SHP77 (cell line): ENCODE measurements at regions not wholly inside any gene's neighbourhood (a gene's known extent, or its start where the extent isn't known, plus 50 kb on each side); places are given as distances from the start of the nearest gene placed in this dataset.
"Not testable (repeated sequence)": the region's sequence is repeated elsewhere in the genome, so short reads cannot be mapped to it uniquely, and the experiment has no call there.

Experiments used
- DNase-seq, 2 experiments: peaks; one replicate each; lab custom pipeline; 2025; lab: John Stamatoyannopoulos, UW

DNA sequence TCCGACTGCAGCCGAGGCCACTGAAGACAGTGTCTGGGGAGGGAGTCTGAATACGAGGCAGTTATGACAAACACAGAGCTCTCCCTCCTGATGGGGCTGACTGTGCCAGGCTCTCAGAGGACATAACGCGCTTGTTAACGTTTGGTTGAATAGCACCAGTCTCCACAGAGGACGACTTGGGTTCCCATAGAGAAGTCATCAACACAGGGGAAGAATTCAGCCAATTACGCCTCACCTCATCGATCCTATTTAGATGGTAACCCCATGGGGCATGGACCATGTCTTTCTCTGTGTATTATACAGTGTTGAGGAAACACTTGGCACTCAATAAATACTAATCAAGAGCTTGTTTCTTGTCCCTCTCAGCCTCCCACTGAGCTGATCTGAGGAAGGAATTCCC lies 642.6 kb upstream of the LCORL start:
- DNase-seq, result no peak

DNA sequence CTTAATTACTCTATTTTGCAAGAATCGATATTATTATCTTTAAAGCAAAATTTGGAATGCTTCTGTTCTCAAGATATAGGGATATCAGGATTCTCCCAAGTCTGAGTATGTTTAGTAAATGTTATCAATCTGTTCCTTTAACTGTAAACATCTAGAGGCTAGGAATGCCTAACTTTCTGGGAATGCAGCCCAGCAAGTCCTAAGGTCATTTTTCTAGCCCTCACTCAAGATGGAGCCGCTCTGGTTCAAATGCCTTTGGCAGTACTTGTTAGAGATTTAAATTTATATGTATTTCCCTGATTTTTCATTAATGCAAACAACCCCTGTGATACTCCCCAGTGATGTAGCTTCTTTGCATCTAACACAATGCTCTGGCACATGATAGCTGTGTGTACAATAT lies 623.8 kb upstream of the LCORL start:
- no peak for DNase-seq

DNA sequence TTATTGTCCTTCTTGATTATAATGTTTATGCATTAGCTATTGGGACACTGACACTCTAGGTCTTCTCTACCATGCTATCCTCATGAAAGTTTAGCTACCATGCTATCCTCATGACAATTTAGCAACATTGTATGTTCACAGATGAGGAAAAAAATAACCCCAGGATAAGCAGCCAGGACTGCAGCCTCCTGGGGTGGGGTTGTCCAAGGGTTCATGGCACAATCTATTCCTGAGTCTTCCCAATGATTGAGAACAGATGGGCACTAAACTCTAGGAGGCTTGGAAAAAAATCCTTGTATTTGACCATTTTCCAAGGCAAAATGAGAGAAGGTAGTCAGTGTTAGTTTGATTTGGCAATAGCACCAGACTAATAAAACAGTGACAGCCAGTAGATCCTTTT lies 619.8 kb upstream of the LCORL start:
- DNase-seq, result no peak

DNA sequence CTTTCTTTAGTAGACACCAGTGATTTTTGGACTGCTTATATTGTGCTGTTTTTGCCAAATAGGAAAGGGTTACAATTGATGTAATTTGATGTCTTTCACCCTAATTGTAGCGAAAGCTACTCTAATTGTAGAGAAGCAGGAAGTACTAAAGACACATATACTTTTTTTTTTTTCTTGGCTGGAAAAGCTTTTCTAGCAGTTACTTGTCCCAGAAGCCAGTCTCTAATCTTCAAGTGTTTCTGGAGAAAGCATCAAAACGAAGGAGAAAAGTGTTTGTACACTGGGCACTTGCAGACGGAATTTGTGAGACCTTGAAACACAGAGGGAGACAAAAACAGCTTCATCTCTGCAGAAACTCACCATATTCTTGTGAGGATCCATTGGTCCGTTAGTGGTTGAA lies 616.5 kb upstream of the LCORL start:
- DNase-seq, result no peak

DNA sequence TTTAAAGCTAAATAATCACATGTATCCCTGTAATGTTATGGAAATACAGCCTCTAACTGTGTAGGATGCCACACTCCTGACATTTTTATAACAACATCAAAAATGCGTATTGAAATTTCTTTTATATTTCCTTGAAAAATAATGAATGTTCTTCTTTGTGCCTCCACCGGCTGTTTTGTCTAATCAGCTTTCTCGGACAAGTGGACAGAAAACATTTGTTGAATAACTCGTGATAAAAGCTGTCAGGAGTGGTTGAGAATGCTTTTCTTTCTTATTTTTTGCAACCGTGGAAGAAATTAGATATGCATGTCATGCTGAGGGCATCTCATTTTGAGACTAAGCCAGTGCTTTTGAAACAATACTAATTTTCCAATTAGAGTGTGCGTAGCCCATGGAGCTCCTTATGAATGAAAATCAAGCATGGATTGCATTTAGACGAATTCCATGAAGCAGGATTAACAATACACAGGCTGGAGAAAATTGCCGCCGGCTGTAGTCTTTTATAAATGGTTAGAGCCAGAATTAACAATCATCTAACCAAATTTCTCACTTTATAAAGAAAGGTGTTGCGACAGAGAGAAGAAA lies 614.5 kb upstream of the LCORL start:
- no peak for DNase-seq

DNA sequence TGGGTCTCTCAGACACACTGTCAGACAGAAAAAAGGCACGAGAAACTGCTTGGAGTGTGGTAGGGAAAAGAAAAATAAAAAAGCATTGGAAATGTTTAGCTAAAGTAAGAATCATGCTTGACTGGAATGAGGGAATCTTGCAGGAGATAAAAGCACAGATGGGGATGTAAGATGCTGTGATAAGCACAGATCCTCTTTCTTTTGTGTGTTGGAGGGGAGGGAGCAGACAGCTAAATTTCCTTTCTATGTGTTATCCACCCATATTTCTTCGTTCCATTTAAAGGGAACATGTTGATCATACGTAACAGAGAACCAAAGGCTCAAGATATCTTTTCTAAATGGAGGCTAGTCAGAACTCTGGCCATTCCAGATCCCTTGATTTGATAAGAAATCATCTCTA lies 614.0 kb upstream of the LCORL start:
- DNase-seq, result no peak

DNA sequence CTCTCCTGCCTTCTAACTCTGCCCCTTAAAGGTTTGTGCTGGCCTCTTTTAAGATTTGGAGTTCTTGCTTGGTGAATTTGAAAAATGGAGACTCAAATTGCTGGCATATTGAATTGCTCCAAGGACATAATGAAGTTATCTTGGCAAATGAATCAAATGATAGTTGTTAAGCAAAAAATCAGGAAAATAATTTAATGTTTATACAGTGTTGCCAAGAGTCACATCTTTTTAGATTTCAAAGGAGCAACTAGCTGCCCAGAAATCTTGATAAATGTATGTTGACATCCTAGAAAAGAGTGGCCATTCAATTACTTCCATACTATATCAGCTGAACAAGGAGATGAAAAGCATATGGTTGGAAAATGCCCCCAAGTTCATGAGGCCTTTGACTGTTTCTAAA lies 610.0 kb upstream of the LCORL start:
- no peak for DNase-seq

DNA sequence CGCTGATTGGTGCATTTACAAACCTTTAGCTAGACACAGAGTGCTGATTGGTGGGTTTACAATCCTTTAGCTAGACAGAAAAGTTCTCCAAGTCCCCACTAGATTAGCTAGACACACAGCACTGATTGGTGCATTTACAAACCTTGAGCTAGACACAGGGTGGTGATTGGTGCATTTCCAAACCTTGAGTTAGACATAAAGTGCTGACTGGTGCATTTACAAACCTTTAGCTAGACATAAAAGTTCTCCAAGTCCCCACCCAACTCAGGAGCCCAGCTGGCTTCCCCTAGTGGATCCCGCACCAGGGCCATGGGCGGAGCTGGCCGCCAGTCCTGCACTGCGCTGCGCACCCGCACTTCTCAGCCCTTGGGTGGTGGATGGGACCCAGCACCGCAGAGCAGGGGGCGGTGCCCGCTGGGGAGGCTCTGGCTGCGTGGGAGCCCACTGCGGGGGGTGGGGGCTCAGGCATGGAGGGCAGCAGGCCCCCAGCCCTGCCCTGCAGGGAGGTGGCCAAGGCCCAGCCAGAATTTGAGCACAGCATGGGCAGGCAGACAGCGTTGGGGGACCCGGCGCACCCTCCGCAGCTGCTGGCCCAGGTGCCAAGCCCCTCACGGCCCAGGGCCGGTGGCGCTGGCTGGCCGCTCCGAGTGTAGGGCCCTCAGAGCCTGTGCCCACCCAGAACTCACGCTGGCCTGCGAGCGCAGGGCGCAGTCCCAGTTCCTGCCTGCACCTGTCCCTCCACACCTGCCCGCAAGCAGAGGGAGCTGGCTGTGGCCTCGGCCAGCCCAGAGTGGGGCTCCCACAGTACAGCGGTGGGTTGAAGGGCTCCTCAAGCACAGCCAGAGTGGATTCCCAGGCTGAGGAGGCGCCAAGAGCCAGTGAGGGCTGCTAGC lies 608.9 kb upstream of the LCORL start:
- no peak for DNase-seq

DNA sequence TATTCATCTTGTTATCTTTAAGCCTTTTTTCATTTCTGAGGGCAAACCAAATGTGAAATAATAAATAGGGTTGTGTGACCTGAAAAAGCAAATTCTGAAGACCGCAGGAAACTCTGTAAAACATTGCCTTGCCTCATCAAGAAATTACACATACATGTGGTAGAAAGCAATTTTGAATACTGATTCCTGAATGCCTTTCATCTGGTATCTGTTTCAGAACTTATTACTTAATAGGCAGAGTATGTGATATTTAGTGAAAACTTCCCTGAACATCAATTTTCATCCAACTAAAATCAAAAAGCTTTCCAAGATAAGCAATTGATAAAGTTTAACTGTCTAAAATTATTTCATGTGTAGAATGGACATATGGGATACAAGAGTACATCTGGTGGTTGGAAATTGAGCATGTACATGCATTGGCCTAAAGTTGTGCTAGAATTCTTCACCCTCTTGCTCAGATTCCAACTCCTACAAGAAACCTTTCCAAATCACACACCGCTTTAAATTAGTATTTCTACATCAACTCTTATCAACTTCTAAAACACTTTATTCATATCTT lies 606.0 kb upstream of the LCORL start:
- DNase-seq, result no peak

DNA sequence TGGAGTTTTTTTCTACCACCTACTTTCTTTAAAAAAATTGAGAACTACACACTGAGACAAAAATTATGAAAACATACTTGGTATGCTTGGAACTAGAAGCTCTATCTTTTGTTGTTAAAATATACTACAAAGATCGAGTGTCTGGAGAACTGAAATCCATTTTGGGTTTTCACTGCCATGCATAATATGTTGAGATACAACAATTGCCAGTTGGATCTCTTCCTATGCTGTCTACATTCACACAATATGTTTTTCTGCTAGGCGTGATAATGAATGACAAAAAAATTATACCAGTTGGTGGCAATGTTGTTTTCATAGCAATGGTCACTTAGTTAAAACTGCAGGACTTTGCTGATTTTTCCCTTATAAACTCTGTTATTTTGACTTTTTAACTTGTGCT lies 605.4 kb upstream of the LCORL start:
- no peak for DNase-seq

DNA sequence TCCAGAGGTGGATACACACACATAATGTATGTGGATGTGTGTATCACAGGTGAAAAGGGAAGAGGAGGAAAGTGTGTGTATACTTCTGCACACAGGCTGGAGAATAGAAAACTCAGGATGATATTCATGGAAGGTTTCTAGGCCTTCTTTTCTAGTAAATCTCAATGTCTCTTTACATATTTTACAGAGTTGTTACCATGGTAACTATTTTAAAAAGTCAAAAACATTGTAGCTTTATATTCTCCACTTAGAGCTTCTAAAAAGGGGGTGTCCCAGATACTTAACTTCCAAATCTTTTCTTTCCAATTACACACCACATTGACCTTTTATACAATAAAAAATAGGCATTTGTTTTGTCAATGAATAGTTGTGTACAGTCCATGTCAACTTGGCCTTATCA lies 604.8 kb upstream of the LCORL start:
- DNase-seq, result no peak

DNA sequence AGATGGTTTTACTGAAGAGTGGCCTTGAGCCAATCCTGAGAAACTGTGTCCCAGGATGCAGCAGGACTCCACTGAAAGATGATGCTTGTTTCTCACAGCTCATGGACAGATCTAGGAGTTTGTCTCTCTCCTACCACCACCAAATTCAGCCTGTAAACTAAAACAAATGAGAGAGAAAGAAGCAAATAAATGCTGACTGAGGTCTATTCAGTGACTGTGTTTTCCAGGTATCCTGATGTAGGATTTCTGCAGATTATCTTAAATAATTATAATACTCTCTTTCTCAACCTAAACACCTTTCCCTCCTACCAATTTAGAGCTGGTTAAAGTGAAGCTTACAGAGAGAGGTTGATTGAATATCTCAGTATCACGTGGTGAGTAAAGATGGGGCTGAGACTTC lies 599.6 kb upstream of the LCORL start:
- no peak for DNase-seq

DNA sequence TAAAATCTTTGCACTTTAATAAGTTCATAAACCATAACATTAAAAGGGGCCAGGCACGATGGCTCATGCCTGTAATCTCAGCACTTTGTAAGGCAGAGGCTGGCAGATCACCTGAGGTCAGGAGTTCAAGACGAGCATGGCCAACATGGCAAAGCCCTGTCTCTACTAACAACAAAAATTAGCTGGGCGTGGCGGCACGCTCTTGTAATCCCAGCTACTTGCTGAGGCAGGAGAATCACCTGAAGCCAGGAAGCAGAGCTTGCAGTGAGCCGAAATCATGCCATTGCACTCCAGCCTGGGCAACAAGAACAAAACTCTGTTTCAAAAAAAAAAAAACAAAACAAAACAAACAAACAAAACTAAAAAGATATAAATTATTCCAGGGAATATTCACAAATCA lies 595.2 kb upstream of the LCORL start:
- DNase-seq, result no peak

DNA sequence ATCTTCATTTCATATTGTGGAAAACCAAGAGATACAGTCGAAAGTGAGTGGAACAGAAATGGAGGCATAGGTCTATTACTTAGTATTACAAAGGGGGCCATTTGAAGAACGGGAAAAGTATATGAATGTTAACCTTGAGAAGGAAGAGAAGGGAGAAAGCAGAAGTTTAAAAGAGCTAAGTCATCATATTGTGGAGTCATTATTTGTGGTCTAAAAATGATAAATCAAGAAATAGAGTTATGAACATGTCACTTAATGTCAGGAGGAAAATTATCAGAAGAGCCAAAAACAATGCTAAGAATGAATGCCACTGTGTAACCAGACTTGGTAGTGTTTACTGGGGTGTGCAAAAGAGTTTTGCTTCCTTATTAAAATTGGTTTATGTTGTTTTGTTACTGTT lies 589.5 kb upstream of the LCORL start:
- DNase-seq, result no peak

DNA sequence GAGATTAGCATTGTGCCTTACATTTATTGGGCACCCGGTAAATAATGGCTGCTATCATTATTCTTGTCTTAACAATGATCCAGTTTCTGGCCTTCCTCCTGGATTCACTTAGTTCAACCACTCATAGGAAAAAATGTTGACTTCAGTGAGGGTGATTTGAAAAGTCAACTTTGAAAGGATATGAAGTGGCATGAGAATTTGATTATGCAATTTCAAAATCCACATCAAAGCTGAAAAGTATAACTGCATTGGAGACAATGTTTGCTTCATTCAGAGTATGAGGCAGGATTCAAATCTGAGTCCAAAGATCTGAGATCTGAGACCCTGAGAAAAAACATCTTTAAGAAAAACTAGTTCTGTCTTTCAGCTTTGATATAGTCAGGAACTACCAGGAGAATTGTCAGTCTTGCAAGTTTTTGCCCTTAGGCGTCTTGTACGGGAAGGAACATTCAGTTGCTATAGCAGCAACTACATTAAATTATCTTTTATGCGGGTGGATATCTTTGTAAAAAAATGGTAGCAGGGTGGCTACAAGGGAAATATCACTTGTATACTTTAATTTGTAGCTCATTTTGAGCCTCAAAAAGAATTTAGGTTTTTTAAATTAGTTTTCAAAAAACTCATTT lies 587.5 kb upstream of the LCORL start:
- no peak for DNase-seq

DNA sequence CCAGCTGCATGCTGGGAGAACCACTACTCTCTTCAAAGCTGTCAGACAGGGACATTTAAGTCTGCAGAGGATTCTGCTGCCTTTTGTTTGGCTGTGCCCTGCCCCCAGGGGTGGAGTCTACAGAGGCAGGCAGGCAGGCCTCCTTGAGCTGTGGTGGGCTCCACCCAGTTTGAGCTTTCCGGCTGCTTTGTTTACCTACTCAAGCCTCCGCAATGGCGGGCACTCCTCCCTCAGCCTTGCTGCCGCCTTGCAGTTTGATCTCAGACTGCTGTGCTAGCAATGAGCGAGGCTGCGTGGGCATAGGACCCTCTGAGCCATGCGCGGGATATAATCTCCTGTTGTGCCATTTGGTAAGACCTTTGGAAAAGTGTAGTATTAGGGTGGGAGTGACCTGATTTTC lies 581.1 kb upstream of the LCORL start:
- DNase-seq, result not testable (repeated sequence)

DNA sequence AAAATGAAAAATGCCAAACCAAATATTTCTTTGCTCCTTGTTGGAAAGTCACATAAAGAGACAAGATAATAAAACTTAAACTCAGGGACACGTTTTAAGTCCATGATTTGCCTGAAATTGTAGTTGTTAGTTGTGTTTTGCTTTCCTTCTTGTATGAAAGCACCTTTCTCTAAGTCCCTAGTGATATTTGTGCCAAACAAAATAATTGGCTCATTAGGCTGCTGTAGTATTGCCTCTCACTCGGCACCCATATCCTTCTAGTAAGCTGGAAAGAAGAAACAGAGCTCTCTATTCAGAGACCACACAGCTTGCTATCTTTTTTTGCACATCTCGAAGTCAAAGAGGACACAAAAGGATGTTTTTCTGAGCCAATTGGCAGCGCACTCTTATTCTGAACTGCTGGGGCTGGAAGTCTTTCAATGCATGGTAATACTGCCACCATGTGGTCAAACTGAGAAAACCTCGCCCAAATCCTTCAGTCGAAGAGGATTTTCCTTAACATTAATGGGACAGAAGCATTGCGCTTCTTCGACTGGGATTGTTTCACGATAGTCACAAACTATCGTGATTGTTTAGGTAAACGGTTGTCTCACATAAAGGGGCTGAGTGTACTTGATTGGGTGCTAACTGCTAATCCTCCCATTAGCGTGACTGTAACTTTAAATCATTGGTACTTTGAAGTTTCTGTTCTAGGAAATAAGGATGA lies 571.9 kb upstream of the LCORL start:
- peak; percentile 13 to 26 for DNase-seq

DNA sequence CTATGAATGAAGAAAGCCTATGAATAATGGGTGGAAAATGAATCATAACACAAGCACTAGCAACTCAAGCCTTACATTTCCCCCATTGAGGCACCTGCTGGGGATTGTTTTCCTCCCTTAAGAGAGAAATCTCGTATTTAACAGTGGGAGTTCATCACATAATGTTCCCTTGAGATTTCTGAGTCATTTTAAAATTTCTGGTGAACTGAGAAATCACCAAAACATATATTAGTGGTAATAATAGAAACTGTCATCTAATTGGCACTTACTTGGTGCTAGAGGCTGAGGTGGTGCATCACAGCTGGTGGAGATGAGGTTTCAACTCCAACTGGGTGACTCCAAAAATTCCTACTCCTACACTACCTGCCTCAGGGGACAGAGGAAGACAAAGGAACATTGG lies 561.3 kb upstream of the LCORL start:
- DNase-seq, result no peak

DNA sequence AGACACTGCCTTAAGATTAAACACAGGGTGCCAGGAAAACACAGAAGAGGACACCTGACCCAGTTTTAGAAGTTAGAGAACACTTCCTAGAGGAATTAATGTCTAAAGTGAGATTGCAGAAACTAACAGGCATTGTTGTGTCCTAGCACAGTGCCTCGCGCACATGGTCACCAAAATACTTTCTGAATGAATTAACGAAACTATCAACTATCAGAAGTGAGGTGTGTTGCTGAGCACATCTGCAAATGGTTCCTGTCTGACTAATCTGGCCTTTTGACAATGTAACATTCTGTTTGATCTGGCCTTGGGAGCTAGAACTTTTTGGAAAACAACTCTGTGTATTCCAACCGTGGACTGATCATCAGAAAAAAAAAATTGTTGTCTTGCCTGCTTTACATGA lies 556.8 kb upstream of the LCORL start:
- DNase-seq, result no peak

DNA sequence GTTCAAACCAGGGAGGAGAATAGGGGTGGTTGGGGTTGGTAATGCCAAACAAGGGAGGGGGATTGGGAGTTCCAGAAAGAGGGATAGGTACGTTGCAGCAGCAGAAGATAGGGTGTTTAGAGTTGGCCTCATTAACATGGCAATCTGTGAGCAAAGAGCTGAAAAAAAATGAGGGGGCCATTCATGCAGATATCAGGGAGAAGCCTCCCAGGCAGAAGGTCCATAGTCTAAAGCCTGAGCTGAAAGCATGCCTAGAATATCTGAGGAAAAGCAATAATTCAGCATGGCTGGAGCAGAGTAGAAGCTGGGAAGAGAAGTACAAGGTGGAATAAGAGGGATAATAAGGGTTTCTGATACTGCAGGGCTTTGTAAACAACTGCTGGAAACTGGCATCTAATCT lies 550.9 kb upstream of the LCORL start:
- DNase-seq, result no peak

DNA sequence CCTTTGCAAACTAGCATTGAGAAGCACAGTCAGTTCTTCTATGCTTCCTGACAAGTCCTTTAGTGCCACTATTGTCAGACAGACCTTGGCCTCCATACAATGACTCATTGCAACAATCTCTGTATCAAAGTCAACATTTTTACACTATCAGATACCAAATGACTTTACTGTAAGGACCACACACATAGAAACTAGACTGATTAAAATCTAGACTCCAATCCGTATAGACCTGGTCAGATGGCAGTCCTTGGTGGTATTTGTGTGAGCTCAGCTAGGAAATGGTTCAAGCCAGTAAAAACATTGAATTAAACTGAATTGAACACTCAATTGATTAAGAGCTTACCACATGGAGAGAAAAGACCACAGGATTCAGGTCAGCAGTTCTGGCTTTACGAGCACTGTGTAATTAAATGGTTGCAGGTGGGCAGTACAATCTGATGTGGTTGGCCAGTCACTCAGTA lies 549.8 kb upstream of the LCORL start:
- DNase-seq, result no peak

DNA sequence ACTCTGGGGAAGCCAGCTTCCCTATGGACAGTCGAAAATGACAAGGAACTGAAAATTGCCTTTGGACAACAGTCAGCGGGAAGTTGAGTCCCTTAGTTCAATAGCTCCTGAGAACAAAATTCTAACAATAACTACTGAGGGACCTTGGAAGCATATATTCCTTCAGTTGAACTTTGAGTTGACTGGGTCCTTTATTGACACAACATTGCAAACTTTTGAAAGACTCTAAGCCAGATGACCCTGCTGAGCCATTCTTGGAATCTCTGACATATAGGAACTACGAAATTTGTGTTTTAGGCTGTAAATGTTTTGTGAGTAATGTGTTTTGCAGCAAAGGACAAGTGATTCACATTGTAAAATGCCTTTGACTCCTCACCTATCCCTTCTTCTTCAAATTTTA lies 548.8 kb upstream of the LCORL start:
- no peak for DNase-seq
